Activated CD4-positive, alpha-beta T cell treated with anti-CD3 and anti-CD28 coated beads for 24 hours (primary cell): ENCODE measurements at regions not wholly inside any gene's neighbourhood (a gene's known extent, or its start where the extent isn't known, plus 50 kb on each side); places are given as distances from the start of the nearest gene placed in this dataset.

Experiments
- DNase-seq, 2 donors: peaks; one replicate each; pipeline ENCODE4 v3.0.0-alpha.2; 2020; ENCODE audit warnings: low read depth in 2 of 2

DNA sequence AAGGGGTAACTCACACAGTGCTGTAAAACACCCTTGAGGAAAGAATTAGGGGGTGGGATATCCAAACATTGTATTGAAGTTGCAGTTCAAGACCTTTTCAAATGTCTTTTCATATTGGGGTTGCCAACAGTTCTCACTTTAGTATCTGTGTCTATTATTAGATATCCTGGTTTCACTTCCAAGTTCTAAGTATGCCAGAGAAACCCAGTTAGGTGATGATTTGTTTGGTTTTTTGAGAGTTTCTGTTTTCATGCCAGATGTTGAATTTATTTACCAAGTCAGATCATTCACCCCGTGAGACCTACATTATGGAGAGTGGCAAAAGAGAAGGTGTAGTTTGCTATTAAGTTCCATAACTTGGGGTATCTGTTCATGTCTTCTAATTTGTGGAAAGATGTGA is 64.5 kb downstream of the C9orf152 start:
- no peak for DNase-seq

DNA sequence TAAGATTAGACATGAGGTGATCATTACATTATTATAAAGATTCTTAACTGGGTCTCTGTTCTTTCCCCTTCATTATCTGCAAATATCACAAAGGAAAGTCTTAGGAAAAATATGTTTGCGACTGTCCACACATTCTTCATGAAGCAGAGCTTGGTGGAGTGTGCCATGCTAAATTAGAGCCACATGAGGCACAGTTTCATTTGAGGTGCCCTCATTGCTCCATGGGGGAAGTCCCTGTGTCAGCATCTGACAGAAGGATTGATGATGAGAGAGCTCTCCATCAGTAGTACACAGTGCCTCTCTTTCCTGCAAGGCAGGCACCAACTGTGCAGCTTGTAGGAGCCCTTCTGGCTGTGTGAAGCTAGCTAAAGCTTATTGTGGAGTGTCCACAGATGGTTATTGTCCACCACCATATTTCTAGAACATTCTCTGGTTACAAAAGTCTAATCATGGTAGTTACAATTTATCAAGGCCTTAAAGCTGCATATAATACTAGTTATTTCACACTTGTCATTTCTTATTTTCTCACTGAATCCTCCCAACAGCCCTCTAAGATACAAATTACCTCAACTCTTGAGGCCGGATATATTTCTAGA is 63.9 kb downstream of the C9orf152 start:
- no peak for DNase-seq

DNA sequence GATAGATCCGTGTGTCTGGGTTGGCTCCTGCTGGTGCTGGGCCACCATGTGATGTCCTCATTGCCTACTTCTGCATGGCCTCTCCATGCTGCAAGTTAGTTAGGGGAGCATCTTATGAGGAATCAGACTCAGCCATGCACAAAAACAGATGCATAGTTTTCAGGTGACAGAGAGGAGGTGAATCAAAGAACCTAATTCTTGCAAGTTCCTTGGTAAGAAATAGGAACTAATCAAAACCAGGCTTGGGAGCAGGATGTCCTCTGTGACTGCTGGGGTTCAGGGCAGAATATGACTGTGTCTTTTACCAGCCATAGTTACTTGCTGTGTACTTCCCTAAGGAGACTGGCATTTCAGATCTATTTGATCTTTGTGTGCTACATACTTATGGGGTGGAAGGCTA is 61.6 kb downstream of the C9orf152 start:
- no peak for DNase-seq

DNA sequence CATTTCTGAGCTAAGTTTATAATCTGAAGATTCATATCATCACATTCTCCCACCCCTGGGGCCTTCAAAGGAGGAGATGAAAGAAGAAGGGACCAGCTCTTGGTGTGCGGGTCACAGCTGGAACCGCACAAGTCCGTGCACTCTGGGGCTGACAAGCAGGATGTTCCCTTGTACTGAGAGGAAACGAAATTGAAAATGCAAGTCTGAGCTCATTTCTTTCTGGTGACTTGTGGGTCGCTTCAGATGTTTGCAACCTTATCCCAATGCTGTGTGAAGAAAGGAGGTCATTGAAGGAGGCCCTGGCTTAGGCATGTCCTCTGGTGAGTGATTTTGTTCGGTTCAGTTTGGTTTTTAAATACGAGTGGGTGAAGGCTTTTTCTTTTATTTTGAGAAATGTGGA is 59.6 kb downstream of the C9orf152 start:
- DNase-seq: peak; percentile 27 to 37

DNA sequence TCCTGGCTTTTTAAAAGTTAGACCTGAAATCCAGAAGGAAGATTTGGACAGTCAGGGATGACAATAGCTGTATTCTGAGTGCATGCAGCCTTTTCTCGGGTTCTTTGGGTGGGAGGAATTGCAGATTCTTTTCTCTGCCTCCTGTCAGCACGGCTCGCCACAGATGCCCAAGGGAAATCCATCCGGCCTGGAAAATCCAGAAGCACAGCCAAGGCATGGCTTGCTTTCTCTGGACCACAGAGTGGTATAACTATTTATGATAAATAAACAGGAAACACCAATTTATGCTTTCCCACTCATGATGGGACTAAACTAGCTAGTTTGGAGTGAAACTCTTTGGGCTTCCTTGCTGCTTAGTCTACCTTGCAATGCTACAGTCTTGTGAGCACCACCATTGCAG is 59.1 kb downstream of the C9orf152 start:
- DNase-seq: no peak
